HG03139 (cell line): ENCODE measurements at regions not wholly inside any gene's neighbourhood (a gene's known extent, or its start where the extent isn't known, plus 50 kb on each side); places are given as distances from the start of the nearest gene placed in this dataset.

Source experiments
- ATAC-seq: cut with Tn5 transposase; IDR thresholded peaks from one replicate; pipeline ENCODE4 v1.9.1; 2021; ENCODE audit not compliant: unreplicated experiment

DNA sequence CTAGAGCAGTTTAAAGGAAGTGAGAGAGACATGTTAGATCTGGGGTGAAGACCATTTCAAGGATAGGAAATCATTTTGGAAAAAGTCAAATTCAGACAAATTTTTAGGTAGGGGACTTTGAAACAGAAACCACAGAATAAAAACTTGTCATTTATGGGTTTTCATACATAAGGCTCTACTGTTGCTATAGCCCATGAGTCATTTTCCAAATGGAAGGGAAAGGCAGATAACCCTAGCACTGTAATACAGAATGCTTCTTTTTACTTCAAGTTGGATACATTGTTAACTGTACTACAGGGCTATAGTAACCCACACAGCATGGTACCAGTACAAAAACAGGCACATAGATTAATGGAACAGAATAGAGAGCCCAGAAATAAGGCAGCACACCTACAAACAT, 455.4 kb downstream of the EBF1 start:
- no peak for ATAC-seq

DNA sequence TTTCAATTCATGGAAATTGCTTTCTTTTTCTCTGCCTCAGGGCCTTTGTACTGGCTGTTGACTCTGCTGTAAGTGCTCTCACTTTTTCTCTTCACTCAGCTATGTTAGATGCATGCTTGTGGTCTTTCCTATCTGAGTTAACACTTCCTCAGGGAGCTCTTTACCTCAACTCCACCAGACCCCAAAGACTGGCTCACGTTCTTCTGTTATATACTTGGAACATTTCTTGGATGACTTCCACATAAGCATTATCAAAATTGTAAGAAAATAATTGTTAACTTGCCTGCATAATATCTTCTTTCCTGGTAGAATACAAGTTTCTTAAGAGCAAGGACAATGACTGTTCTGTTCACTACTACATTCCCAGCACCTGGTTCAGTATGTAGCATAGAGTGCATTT, 455.9 kb downstream of the EBF1 start:
- no peak for ATAC-seq

- ATAC-seq, result no peak
Measured at GRCh38 chr5:158642879-158643278, 456.8 kb downstream of the EBF1 start.

- no peak for ATAC-seq
Measured at GRCh38 chr5:158641016-158641415, 458.7 kb downstream of the EBF1 start.

DNA sequence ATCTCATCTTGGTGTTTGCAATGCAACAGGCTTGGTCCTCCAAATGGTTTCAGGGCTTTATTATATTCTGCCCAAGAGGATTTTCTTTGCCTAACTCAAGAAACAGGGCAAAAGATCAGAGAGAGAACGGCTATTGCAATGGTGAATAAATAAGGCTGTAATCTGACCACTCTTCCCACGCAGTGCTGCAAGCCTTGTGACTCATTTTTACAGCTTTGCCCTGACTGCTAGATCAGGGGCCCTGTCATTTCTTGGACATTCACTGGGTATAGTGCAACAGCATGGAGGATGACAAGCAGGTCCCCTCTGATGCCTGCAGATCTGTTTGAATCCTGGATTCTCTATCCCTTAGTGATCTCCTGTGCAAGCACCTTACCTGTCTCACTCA, 459.1 kb downstream of the EBF1 start:
- ATAC-seq, result no peak

GRCh38 chr5:158639881-158640592, 459.7 kb downstream of the EBF1 start:
- no peak for ATAC-seq

DNA sequence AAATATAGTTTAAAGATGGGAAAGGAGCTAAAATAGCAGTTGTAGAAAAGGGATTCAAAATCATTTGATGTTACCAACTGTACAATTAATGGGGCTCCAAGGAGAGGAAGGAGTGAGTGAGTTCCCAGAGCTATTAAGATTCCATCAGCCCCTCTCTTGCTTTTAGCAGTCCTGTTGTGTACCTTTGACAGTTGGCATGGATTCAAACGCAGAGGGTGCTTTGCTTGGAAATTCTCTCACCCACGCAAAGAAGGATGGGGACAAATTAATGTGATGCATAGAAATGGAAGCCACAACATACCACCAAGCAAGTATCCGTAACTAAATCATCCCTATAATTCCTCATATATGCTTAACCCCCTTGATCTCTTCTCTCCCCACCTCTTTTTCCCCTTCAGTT, 461.3 kb downstream of the EBF1 start:
- ATAC-seq, result no peak

GRCh38 chr5:158637039-158637438, 462.7 kb downstream of the EBF1 start:
- ATAC-seq, result no peak

DNA sequence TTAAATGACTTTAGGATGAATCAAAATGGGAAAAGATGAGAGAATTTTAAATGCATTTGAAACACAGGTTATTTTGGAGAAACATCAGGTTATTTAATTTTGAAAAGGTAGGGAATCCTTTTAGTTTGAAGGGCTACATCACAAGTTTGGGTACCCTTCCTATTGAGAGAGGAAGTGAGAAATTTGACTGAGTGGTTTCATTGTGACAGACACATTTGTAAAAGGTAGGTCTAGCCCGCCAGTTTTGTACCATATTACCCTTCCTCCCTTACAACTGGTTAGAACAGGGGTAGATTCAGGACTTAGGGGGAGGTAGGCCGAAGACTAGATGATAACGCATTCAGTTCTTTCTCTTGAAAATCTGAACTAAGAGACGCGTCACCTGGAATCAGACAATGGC, 464.2 kb downstream of the EBF1 start:
- ATAC-seq, result no peak

DNA sequence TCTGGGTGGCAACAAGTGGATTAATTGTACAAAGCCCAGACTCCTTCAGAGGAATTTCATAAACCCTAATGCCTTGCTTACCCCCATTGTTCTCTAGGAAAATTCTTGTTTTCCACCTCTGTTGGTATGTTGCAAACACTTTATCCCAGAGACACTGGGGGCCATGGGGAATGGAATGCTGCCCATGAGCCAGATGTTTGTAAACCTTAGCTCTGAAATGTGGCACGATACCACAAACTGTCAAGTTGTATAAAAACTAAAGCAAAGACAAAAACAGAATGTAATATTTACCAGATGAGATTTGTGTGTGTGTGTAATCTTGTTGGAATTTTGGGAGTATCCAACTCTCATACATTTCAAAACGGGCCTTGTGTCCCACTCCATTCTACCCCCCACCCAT, 465.0 kb downstream of the EBF1 start:
- ATAC-seq, result no peak

DNA sequence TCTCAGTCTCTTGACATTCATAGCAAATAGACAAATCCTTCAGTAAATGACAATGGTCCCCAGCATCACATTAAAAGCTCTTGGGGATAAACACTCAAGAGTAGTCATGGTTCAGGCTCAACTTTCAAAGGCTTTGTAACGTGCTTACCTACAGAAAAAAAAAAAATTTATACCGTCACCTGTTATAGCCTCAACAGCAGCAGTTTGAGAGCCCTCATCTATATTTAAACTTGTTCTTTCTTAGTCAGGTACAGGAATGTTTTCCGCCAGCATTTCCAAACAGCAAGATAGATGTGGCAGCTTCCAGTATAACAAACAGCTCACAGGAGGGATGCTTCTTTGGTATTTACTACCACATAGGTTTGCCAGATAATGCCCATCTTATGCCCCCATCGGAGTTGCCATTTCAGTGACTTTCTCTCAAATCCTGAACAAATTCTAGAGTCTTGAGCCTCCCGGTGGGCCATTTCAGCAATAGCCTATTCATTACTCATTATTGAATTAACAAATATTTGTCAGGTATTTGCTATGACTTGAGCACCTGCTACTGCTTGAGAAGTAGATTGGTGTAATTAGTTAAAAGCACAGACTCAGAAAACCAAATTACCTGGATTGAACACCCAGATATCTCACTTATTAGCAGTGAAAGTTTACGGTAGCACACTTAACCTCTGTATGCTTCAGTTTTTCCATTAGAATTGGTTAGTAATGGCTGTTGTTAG, 470.0 kb downstream of the EBF1 start:
- no peak for ATAC-seq

GRCh38 chr5:158626718-158627117, 473.0 kb downstream of the EBF1 start:
- no peak for ATAC-seq

DNA sequence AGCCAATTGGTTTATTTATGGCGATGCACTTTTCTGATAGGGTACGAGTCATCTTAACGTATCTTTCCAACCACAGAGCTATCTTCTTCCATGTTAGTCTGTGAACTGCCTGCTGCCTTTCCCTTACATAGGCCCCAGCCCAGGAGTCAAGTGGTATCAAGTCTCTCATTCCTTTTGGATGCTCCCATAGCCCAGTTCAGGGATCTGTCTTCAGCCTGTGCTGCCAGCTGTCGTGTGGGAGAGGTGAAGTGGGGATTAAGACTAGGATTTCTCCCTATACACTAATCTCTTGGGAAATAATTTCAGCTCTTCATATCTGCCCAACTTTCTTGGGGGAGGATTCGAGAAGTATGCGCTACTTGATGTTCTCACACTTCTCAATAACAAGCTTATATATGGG, 475.7 kb downstream of the EBF1 start:
- ATAC-seq, result no peak

- no peak for ATAC-seq
Measured at GRCh38 chr5:158621391-158621790, 478.3 kb downstream of the EBF1 start.

DNA sequence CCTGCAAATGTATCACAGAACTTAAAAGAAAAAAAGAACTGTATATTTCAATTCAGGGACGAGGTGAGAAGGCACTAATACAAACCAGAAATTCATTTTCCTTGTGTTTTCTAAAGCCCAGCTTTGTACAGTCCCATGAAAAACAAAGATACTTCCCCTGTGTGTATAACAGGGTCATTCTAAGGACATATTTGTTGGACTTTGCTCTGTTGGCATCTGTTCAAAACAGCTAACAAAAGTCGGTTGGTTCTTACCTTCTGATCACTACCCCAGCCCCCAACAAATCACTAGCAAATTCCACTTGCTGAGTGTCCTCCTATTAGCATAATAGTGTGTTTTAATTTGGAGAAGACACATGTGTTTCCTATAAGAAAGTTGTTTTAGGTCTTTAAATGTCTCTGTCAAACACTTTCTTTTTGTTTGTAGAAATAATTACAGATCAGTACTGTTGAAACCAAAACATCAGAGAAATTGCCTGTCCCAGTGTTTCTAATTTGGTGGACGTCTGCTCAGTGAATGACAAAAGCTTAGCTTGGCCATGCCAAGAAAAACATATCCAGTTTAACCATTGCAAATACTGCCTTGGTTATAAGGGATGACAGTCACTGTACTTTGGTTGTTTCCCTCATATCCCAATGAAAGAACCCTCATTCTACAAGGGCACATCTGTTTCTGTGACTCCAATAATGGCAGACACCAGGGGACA, 480.5 kb downstream of the EBF1 start:
- no peak for ATAC-seq

DNA sequence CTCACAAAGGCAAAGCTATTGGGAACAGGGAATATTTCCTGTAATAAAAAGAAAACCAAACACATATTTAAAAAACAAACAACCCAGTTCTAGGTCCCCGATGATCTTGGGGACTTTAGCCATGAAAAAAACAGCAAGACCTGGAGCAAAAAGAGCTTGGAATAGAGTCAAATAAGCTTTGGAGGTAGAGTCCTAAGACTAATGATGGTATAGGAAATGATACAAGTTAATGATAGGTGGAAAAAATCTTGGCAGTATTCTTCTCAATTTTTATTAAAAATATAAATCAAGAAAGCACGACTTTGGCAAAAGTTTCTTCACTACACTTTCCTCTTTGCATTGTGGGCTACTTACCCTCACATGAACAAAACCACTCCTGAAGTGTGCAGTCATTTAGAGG, 481.5 kb downstream of the EBF1 start:
- ATAC-seq, result no peak

GRCh38 chr5:158616707-158617106, 483.0 kb downstream of the EBF1 start:
- ATAC-seq, result no peak

- no peak for ATAC-seq
Measured at GRCh38 chr5:158614951-158615350, 484.8 kb downstream of the EBF1 start.

DNA sequence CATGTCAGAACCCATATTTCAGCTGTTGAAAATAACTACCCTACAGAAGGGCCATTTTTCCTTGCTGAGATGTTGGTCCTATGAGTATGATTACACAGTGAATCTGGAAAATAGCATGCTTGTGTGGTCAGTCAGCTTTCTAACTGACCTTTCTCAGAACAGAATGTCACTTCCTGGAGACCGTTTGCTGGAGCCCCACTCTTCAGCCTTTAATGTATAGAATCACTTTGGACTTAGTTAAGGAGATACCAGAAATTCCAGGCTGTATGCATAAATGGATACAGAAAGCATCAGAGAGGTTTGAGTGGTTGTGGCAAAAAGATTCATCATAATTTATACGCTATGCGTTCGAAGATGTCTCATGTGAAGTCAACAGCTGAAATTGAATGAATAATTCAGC, 488.1 kb downstream of the EBF1 start:
- no peak for ATAC-seq

DNA sequence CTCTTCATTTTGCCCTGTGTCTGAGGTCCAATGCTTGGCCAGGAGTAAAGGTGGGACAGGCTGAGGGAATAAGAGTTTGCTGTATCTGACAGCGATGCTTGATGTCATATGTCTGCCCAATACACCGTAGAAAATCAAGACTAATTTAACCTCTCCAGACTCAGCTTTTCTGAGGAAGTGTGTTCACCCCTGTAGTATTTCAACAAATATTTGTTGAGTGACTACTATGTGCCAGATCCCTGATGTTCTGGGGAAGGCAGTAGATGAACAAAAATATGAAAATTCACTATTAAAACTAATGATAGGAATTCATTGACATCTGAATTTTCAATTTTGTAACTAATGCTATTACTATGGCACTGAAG, 489.7 kb downstream of the EBF1 start:
- ATAC-seq, result no peak

DNA sequence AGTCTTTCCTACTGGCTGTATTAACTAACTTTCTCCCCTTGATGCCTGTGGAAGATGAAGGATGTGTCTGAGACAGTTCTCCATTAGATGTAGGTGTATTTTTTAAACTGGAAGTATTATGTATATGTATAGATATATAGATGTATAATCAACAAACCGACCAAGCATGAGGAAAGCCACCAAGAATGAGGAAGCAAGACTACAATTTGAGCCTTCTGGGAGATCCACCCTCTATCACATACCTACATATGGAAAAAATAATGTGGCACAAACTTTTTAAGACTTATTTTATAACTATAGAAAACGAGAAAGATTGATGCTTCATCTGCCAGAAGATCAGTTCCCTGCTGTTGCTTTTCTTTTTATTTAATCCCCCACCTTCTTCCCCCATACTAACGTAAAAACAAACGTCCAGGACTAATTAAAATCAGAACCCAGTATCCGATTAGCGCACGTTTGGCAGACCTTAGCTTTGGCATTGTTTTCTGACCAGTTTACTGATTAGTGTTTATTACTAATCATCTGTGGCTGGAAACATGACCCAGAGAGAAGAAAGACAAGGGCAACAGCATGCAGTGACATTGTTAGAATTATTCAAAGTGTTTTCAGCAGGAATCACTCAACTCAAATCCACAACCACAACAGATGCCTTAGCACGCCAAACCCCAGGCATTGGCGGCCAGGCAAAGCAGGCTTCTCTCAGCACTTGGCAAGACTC, 490.2 kb downstream of the EBF1 start:
- no peak for ATAC-seq

DNA sequence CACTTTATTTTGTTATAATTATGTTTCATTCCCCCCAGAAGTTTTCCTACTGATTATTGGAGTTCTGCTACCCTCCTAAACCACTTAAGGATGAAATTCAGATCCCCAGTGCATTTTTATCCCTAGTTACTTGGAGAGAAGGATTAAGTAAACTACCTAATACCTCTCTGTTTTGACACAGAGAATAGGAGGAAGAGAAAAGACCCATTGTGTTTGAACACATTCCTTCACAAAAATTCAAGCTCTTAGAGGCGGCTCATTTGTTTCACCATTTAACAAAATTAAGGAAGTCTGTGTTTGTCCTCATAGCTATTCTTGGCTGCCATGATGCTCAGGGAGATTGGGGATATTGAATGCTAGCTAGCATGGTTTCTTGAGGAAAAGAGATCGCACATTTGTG, 492.6 kb downstream of the EBF1 start:
- no peak for ATAC-seq
